ENCODE measurements at regions not wholly inside any gene's neighbourhood (a gene's known extent, or its start where the extent isn't known, plus 50 kb on each side); places are given as distances from the start of the nearest gene placed in this dataset.

GRCh38 chr4:64643841-64644240 is 234.6 kb upstream of the TECRL start:
- TF ChIP-seq POLR2AphosphoS5 (IDR thresholded peaks at IDR 0.05) (no peak), CTCF (IDR thresholded peaks at IDR 0.05) (no peak), EP300 (IDR thresholded peaks at IDR 0.05) (no peak), POLR2A (IDR thresholded peaks at IDR 0.05; ENCODE audit: low read depth) (no peak)
